NOMO-1 (cell line): ENCODE measurements at regions not wholly inside any gene's neighbourhood (a gene's known extent, or its start where the extent isn't known, plus 50 kb on each side); places are given as distances from the start of the nearest gene placed in this dataset.

ENCODE experiments used
- DNase-seq, 2 experiments: peaks; one replicate each; lab custom pipeline; 2025; ENCODE audit not compliant: unreplicated experiment in 2 of 2; lab: John Stamatoyannopoulos, UW

DNA sequence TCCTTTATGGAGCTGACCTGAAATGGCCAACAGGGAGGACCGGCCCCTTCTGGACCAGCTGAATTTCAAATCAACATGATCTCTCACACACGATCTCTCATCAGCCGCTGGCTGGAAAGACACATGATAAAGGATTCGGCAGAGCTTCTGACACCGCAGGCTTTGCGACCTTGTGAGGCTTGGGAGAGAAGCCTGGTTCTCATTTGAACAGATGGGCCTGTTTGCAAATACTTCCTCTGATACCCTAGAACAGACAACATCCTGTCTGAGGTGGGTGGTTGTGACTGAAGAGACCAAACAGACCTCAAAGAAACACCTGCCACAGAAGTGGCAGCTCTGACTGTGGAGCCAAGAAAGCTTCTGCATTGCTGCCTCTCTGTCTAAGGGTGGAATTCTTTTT is 77.9 kb upstream of the SDK2 start:
- no peak for DNase-seq

DNA sequence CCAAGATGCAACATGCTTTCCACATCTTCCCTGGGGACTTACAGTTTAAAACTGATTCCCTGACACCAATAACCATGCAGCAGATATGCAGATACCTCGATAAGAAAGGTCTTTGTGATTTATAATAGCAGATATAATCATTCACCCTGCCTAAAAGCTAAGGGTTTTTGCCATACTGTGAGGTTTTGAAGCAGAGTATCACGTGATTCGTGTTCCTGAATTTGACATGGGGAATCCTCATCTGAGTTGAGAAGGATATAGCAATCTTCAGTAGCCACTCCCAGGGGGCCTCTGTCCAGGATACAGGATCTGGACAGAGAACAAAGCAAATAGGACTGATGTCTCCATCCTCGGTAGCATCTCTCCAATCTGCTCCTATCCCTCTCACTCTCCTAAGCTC is 79.1 kb upstream of the SDK2 start:
- no peak for DNase-seq

DNA sequence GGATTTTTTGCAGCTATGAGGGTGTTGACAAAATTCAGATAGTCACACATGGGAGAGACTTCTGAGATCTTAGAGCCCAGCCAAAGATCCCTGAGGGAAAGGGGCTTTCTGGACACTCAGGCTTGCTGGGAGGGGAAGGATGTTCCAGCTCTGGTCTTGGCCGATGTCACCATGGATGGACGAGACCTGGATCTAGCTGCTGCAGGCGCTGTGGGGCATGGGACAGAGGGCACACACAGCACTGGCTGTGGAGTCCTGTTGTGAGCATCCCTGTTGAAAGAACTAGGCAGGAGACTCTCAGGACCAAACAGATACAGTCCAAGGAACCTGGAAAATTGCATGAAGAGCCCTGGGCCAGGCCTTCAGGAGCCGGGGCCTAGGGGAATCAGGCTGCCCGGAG is 80.1 kb upstream of the SDK2 start:
- no peak for DNase-seq

GRCh38 chr17:73724990-73725389 is 80.7 kb upstream of the SDK2 start:
- no peak for DNase-seq

- DNase-seq: no peak
Observed at GRCh38 chr17:73725794-73726515, 81.7 kb upstream of the SDK2 start.

- DNase-seq: no peak
Observed at GRCh38 chr17:73727941-73728340, 83.7 kb upstream of the SDK2 start.

GRCh38 chr17:73729101-73729500 is 84.9 kb upstream of the SDK2 start:
- no peak for DNase-seq

- peak; percentile 86 to 95 for DNase-seq
Observed at GRCh38 chr17:73731733-73732132, 87.5 kb upstream of the SDK2 start.

DNA sequence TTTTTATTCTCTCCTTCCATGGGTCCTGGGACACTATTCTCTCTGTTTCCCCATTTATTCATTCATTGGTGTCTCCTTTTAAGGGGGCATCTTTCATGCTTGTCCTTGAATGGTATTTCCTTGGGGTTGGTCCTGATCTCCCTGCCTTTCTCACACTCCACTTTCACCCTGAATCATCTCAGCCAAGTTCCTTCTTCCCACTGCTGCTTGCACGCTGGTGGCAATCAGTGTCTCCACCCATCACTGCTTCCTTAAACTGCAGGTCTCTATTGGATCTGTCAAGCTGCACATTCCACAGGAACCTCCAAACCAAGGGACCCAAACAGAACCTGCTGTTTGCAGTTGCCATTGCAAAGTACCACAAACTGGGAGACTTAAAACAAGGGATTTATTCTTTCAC is 89.3 kb upstream of the SDK2 start:
- DNase-seq: peak; percentile 2 to 31

- DNase-seq: no peak
Observed at GRCh38 chr17:73735245-73735644, 91.0 kb upstream of the SDK2 start.

DNA sequence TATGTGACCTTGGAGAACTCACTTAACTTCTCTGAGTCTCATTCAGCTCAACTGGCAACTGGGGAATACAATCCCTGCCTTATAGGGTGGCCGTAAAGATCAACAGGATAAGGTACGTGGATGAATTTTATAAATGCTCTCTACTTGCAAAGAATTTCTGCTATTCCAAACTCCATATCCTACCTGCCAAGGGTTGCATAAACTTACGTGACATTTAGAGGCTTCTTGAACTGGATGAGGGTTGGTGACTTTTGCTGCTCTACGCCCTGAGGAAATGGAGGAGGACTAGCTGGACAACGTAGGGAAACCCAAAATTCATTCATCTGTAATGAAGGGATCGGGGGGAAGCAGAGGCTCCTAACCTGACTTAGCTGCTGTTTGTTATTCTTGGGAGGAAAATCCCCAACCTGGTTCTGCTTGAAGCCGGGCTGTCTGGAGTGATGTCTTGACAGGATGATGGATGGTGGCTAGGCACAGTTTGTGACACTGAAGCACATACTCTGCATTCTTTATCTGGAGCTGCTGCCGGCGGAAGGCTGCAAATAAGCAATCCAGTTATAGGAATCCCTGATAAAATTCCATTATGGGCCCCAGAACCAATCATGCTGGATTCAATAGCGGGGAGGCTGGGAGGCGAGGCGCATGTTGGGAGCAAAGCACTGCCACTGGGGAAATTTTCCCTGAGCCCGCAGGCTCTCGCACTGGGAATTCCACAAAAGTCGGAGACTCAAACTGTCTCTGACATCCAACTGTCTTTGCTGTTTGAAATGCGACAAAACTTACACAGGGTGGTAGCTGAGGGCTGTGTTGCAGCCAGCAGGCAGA is 94.7 kb upstream of the SDK2 start:
- no peak for DNase-seq

GRCh38 chr17:73740370-73740769 is 96.1 kb upstream of the SDK2 start:
- peak; percentile 46 to 47 for DNase-seq

DNA sequence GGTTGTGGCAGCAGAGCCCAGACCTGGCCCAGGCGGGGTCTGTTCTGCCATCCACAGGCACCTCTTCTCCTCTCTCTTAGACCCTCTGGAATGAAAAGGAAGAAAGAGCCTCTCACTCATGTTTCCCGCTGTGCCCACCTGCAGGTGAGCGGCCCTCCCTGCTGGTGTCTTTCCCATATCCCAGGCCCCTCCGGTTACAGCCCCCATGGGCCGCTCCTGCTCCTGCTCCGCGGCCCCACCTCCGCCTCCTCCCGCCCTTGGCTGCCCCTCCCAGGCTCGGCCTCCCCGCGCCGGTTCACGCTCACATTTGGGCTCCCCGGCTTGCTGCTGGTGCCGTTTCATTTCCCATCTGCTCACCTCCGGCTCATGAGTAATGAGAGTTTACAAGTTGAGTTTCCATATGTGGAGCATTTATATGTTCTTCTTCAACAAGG is 98.7 kb upstream of the SDK2 start:
- no peak for DNase-seq

DNA sequence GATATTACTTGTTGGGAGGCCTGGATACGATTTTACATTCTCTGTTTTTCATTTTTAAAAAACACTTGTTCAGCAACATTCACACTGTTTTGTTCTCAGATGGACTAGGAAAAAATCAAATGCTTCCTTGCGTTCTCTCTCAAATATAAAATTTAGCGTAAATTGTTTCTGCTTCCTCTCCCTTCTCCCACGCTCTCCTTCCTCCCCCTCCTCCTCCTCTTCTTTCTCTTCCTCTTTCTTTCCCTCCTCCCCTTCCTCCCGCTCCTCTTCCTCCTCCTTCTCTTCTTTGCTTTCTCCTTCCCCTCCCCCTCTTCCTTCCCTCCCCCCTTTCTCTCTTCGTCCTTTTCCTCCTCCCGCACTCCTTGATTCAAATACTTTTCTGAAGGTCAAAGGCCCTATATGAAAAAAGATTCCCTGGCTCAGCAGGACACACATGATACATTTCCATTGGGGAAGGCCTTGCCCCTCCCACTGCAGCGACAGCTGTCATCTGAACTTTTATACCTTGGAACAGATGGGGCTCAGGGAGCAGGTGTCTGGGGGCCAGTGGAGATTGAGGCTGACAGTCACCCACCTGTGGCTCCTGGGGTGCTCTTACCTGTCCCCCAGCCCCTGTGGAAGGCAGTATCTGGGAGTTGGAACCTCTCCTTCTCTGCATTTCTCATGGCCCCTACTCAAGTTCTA is 99.4 kb upstream of the SDK2 start:
- peak in 1 of 2 experiments; percentile 4 for DNase-seq

- no peak for DNase-seq
Observed at GRCh38 chr17:73744411-73744810, 100.2 kb upstream of the SDK2 start.

- DNase-seq: no peak
Observed at GRCh38 chr17:73746314-73747073, 102.2 kb upstream of the SDK2 start.

DNA sequence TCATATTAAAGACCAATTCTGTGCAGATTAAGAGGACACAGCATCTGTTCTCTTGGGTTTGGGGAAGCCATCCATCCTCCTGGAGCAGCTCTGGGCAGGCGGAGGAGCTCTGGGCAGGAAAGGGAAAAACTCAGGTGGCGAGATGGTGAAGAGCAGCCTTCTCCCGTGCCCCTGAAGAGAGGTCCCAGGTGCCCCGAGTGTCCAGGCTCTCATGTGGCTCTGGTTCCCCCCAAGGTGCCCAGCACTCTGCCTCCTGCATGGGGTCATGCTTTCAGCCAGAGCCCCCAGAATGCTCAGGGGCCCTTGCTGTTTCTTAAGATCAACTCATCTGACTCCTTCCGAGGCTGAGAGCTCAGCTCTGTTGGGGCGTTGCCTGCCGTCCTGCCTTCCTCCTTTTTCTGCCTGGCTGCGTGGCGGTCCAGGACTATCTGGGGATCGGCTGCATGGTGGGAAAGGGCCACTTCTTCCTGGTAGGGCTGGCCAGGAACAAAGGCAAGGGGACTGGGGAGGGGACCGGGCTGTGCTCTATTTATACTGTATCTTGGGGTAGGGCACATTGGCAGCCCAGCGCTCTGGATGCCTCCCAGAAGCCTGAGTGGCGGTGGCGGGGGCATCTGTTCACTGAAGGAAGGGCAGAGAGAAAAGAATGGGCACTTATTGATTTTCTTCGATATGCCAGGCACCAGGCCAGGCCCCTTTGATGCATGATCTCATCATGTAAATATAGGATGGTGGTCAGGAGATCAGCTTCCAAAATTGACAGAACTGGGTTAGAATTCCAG is 103.2 kb upstream of the SDK2 start:
- no peak for DNase-seq

- no peak for DNase-seq
Observed at GRCh38 chr17:73748508-73748907, 104.3 kb upstream of the SDK2 start.

DNA sequence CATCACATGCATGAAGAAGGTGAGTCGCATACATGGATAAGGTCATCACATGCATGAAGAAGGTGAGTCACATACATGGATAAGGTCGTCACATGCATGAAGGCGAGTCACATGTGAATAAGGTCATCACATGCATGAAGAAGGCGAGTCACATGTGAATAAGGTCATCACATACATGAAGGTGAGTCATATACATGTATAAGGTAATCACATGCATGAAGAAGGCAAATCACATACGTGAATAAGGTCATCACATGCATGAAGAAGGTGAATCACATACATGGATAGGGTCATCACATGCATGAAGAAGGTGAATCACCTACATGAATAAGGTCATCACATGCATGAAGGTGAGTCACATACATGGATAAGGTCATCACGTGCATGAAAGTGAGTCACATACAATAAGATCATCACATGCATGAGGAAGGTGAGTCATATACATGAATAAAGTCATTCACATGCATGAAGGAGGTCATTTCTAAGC is 105.1 kb upstream of the SDK2 start:
- DNase-seq: no peak
